GM18520 (cell line): ENCODE measurements at regions not wholly inside any gene's neighbourhood (a gene's known extent, or its start where the extent isn't known, plus 50 kb on each side); places are given as distances from the start of the nearest gene placed in this dataset.
"Not testable (repeated sequence)": the region's sequence is repeated elsewhere in the genome, so short reads cannot be mapped to it uniquely, and the experiment has no call there.

Experiments used
- ATAC-seq: cut with Tn5 transposase; IDR thresholded peaks from one replicate; pipeline ENCODE4 v1.9.1; 2021; ENCODE audit not compliant: unreplicated experiment

GRCh38 chr5:62790348-62790747 lies 211.7 kb downstream of the LRRC70 start:
- no peak for ATAC-seq

- no peak for ATAC-seq
Observed at GRCh38 chr5:62786099-62786498, 207.5 kb downstream of the LRRC70 start.

- ATAC-seq: no peak
Observed at GRCh38 chr5:62785588-62785987, 207.0 kb downstream of the LRRC70 start.

- no peak for ATAC-seq
Observed at GRCh38 chr5:62783374-62784057, 204.9 kb downstream of the LRRC70 start.

- ATAC-seq: no peak
Observed at GRCh38 chr5:62780888-62781287, 202.3 kb downstream of the LRRC70 start.

- no peak for ATAC-seq
Observed at GRCh38 chr5:62780230-62780629, 201.6 kb downstream of the LRRC70 start.

- no peak for ATAC-seq
Observed at GRCh38 chr5:62779010-62779422, 200.4 kb downstream of the LRRC70 start.

GRCh38 chr5:62778316-62779009 lies 199.8 kb downstream of the LRRC70 start:
- ATAC-seq: no peak

- not testable (repeated sequence) for ATAC-seq
Observed at GRCh38 chr5:62777081-62777480, 198.5 kb downstream of the LRRC70 start.

- ATAC-seq: not testable (repeated sequence)
Observed at GRCh38 chr5:62776592-62776991, 198.0 kb downstream of the LRRC70 start.

- no peak for ATAC-seq
Observed at GRCh38 chr5:62773460-62773859, 194.8 kb downstream of the LRRC70 start.

- ATAC-seq: no peak
Observed at GRCh38 chr5:62771341-62771740, 192.7 kb downstream of the LRRC70 start.

GRCh38 chr5:62767650-62768049 lies 189.0 kb downstream of the LRRC70 start:
- no peak for ATAC-seq

GRCh38 chr5:62767077-62767476 lies 188.5 kb downstream of the LRRC70 start:
- ATAC-seq: no peak

GRCh38 chr5:62762503-62762902 lies 183.9 kb downstream of the LRRC70 start:
- ATAC-seq: no peak

GRCh38 chr5:62757686-62758085 lies 179.1 kb downstream of the LRRC70 start:
- not testable (repeated sequence) for ATAC-seq

- not testable (repeated sequence) for ATAC-seq
Observed at GRCh38 chr5:62752998-62753367, 174.4 kb downstream of the LRRC70 start.

- ATAC-seq: not testable (repeated sequence)
Observed at GRCh38 chr5:62752056-62752997, 173.7 kb downstream of the LRRC70 start.

- ATAC-seq: no peak
Observed at GRCh38 chr5:62742207-62742606, 163.6 kb downstream of the LRRC70 start.

- no peak for ATAC-seq
Observed at GRCh38 chr5:62741761-62742160, 163.1 kb downstream of the LRRC70 start.

GRCh38 chr5:62737766-62738165 lies 159.1 kb downstream of the LRRC70 start:
- ATAC-seq: no peak
